Smooth muscle cell (in vitro differentiated cells): ENCODE measurements at regions not wholly inside any gene's neighbourhood (a gene's known extent, or its start where the extent isn't known, plus 50 kb on each side); places are given as distances from the start of the nearest gene placed in this dataset.

Experiments
- DNase-seq: peaks from one replicate; lab custom pipeline; 2025; ENCODE audit not compliant: unreplicated experiment; lab: John Stamatoyannopoulos, UW
- H2AFZ ChIP-seq: fragments of 200-600 bp; sonication (generic); 2 replicates; pipeline ENCODE4 v1.6.0; 2016; ENCODE audit warnings: antibody characterized with exemption, low read depth, mild to moderate bottlenecking
- H3F3A ChIP-seq: fragments of 200-600 bp; sonication (generic); 2 replicates; pipeline ENCODE4 v1.6.0; 2017; ENCODE audit warnings: antibody characterized with exemption, low read depth
- H3K27ac ChIP-seq: fragments of 200-600 bp; sonication (generic); 2 replicates; pipeline ENCODE4 v1.5.1; 2016; ENCODE audit warnings: low read depth, mild to moderate bottlenecking
- H3K27me3 ChIP-seq: fragments of 200-600 bp; sonication (generic); 2 replicates; pipeline ENCODE4 v1.6.1; 2016; ENCODE audit warnings: low read depth, mild to moderate bottlenecking
- H3K36me3 ChIP-seq: fragments of 200-600 bp; sonication (generic); 2 replicates; pipeline ENCODE4 v1.5.1; 2016; ENCODE audit warnings: low read depth
- H3K4me1 ChIP-seq: fragments of 200-600 bp; sonication (generic); 2 replicates; pipeline ENCODE4 v1.5.1; 2016; ENCODE audit warnings: low read depth
- H3K4me2 ChIP-seq: fragments of 200-600 bp; sonication (generic); 2 replicates; pipeline ENCODE4 v1.6.0; 2016; ENCODE audit warnings: mild to moderate bottlenecking
- H3K4me3 ChIP-seq: fragments of 200-600 bp; sonication (generic); 2 replicates; pipeline ENCODE4 v1.5.1; 2016; ENCODE audit warnings: mild to moderate bottlenecking
- H3K79me2 ChIP-seq: fragments of 200-600 bp; sonication (generic); 2 replicates; pipeline ENCODE4 v1.6.0; 2016; ENCODE audit warnings: low read depth, mild to moderate bottlenecking
- H3K9ac ChIP-seq: fragments of 200-600 bp; sonication (generic); 2 replicates; pipeline ENCODE4 v1.6.0; 2016; ENCODE audit warnings: low read depth
- H3K9me3 ChIP-seq: fragments of 200-600 bp; sonication (generic); replicated peaks from 2 replicates; pipeline ENCODE4 v1.5.1; 2016; ENCODE audit warnings: low read depth
- H4K20me1 ChIP-seq: fragments of 200-600 bp; sonication (generic); 2 replicates; pipeline ENCODE4 v1.6.0; 2016; ENCODE audit warnings: low read depth
- CTCF ChIP-seq: fragments of 200-600 bp; sonication (generic); IDR thresholded peaks from 2 replicates; pipeline ENCODE4 v1.5.1; 2017; ENCODE audit warnings: borderline replicate concordance, mild to moderate bottlenecking, antibody characterized with exemption; ENCODE audit not compliant: insufficient read depth, poor library complexity, severe bottlenecking
- WGBS: methylation state at CpG from one replicate; pipeline ENCODE4 v1.1.7; 2016; ENCODE audit warnings: low lambda C conversion rate; 5-methylcytosine and 5-hydroxymethylcytosine counted together

GRCh38 chr10:23824822-23825221 lies 384.1 kb upstream of the KIAA1217 start:
- no peak overlapping the region for H3K4me2 ChIP-seq
- H3K4me3 ChIP-seq, result no peak overlapping the region
- no peak overlapping the region for H2AFZ ChIP-seq
- no peaks in the 10 kb centered on the region for H3F3A ChIP-seq
- no peak overlapping the region for H3K9ac ChIP-seq
- no peaks in the 10 kb centered on the region for H4K20me1 ChIP-seq
- no peak overlapping the region for H3K27ac ChIP-seq
- no peak for DNase-seq
- H3K79me2 ChIP-seq, result no peaks in the 10 kb centered on the region
- no peaks in the 10 kb centered on the region for H3K27me3 ChIP-seq
- no peaks in the 10 kb centered on the region for H3K9me3 ChIP-seq
- H3K36me3 ChIP-seq, result no peaks in the 10 kb centered on the region
- no peak for TF ChIP-seq CTCF
- no peaks in the 10 kb centered on the region for H3K4me1 ChIP-seq
- 86% methylated on average over 4 of the region's 4 CpGs for WGBS

- no peaks in the 10 kb centered on the region for H3K36me3 ChIP-seq
- no peaks in the 10 kb centered on the region for H3K9me3 ChIP-seq
- no peak overlapping the region for H2AFZ ChIP-seq
- WGBS, result 47% methylated on average over 9 of the region's 9 CpGs
- H3K79me2 ChIP-seq, result no peaks in the 10 kb centered on the region
- H3K4me2 ChIP-seq, result no peak overlapping the region
- no peak overlapping the region for H3K27ac ChIP-seq
- no peak overlapping the region for H3K4me3 ChIP-seq
- no peak overlapping the region for H3K9ac ChIP-seq
- no peaks in the 10 kb centered on the region for H3K4me1 ChIP-seq
- no peaks in the 10 kb centered on the region for H3F3A ChIP-seq
- DNase-seq, result no peak
- H3K27me3 ChIP-seq, result no peaks in the 10 kb centered on the region
- no peaks in the 10 kb centered on the region for H4K20me1 ChIP-seq
- TF ChIP-seq CTCF, result no peak
Observed at GRCh38 chr10:23826421-23826820, 382.5 kb upstream of the KIAA1217 start.

DNA sequence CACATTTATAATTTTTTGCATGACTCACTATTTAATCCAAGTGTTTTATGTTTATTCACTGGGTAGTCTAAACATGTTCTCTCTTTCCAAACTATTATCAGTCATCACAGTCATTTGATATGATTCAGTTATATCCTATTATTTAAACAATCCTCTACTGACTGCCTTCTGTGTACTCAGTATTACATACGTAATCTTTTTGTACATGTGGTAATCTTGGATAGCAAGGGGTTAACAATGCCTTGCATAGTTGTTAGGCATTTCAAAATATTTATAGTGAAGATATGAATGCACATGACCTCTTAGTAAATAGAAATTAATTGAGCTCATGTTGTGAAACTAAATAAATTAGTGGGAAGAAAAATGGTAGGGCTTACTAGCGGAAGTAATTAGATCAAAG lies 379.4 kb upstream of the KIAA1217 start:
- TF ChIP-seq CTCF, result no peak
- no peaks in the 10 kb centered on the region for H3F3A ChIP-seq

GRCh38 chr10:23834091-23834490 lies 374.8 kb upstream of the KIAA1217 start:
- Histone ChIP-seq H3K4me1 (no peaks in the 10 kb centered on the region), H3K4me2 (no peak overlapping the region), H3K9ac (no peak overlapping the region), H3K36me3 (no peaks in the 10 kb centered on the region), H2AFZ (no peak overlapping the region), H3K9me3 (no peaks in the 10 kb centered on the region), H3K27me3 (no peaks in the 10 kb centered on the region), H3K79me2 (no peaks in the 10 kb centered on the region), H3K27ac (no peak overlapping the region), H4K20me1 (no peaks in the 10 kb centered on the region), H3K4me3 (no peak overlapping the region), H3F3A (no peaks in the 10 kb centered on the region)
- no peak for DNase-seq
- TF ChIP-seq CTCF, result no peak

More for the DNA sequence above, 379.4 kb upstream of the KIAA1217 start:
- no peak overlapping the region for H3K9ac ChIP-seq
- no peaks in the 10 kb centered on the region for H3K9me3 ChIP-seq
- no peaks in the 10 kb centered on the region for H3K79me2 ChIP-seq
- no peak for DNase-seq
- no peak overlapping the region for H3K4me2 ChIP-seq
- no peaks in the 10 kb centered on the region for H3K36me3 ChIP-seq
- H3K27ac ChIP-seq, result no peak overlapping the region
- 88% methylated on average over 2 of the region's 2 CpGs for WGBS
- no peak overlapping the region for H2AFZ ChIP-seq
- H3K27me3 ChIP-seq, result no peaks in the 10 kb centered on the region
- H3K4me3 ChIP-seq, result no peak overlapping the region
- no peaks in the 10 kb centered on the region for H3K4me1 ChIP-seq
- no peaks in the 10 kb centered on the region for H4K20me1 ChIP-seq
